ENCODE measurements at regions not wholly inside any gene's neighbourhood (a gene's known extent, or its start where the extent isn't known, plus 50 kb on each side); places are given as distances from the start of the nearest gene placed in this dataset.
A peak's percentile ranks its signal among the peaks of the same experiment; 100 is the strongest.
"Not testable (repeated sequence)": the region's sequence is repeated elsewhere in the genome, so short reads cannot be mapped to it uniquely, and the experiment has no call there.

GRCh38 chr5:154647114-154647760 is 107.9 kb upstream of the LARP1 start:
- TF ChIP-seq, protein P1, sequence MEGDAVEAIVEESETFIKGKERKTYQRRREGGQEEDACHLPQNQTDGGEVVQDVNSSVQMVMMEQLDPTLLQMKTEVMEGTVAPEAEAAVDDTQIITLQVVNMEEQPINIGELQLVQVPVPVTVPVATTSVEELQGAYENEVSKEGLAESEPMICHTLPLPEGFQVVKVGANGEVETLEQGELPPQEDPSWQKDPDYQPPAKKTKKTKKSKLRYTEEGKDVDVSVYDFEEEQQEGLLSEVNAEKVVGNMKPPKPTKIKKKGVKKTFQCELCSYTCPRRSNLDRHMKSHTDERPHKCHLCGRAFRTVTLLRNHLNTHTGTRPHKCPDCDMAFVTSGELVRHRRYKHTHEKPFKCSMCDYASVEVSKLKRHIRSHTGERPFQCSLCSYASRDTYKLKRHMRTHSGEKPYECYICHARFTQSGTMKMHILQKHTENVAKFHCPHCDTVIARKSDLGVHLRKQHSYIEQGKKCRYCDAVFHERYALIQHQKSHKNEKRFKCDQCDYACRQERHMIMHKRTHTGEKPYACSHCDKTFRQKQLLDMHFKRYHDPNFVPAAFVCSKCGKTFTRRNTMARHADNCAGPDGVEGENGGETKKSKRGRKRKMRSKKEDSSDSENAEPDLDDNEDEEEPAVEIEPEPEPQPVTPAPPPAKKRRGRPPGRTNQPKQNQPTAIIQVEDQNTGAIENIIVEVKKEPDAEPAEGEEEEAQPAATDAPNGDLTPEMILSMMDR (conservative IDR thresholded peaks at IDR 0.05; ENCODE audit: control insufficient read depth, insufficient read depth, low read depth, low read length), result no peak
- DNase-seq (ENCODE audit: low read depth), result peak; percentile 24
- H3K4me3 ChIP-seq (ENCODE audit: control insufficient read depth, low read depth, low read length), result peak overlapping the region; percentile 3

GRCh38 chr5:154646745-154647113 is 108.4 kb upstream of the LARP1 start:
- no peak for DNase-seq (ENCODE audit: low read depth)
- H3K4me3 ChIP-seq (ENCODE audit: control insufficient read depth, low read depth, low read length), result no peak overlapping the region
- TF ChIP-seq, protein P1 (conservative IDR thresholded peaks at IDR 0.05; ENCODE audit: control insufficient read depth, insufficient read depth, low read depth, low read length), result no peak

- DNase-seq (ENCODE audit: low read depth), result no peak
- TF ChIP-seq, protein P1 (conservative IDR thresholded peaks at IDR 0.05; ENCODE audit: control insufficient read depth, insufficient read depth, low read depth, low read length), result no peak
- no peak overlapping the region for H3K4me3 ChIP-seq (ENCODE audit: control insufficient read depth, low read depth, low read length)
Observed at GRCh38 chr5:154644745-154645411, 110.3 kb upstream of the LARP1 start.

GRCh38 chr5:154642499-154643245 is 112.5 kb upstream of the LARP1 start:
- peak; percentile 56 for DNase-seq (ENCODE audit: low read depth)
- no peak overlapping the region for H3K4me3 ChIP-seq (ENCODE audit: control insufficient read depth, low read depth, low read length)
- TF ChIP-seq, protein P1 (conservative IDR thresholded peaks at IDR 0.05; ENCODE audit: control insufficient read depth, insufficient read depth, low read depth, low read length), result peak; percentile 86

GRCh38 chr5:154640213-154640831 is 114.9 kb upstream of the LARP1 start:
- DNase-seq (ENCODE audit: low read depth), result peak; percentile 31
- TF ChIP-seq, protein P1 (conservative IDR thresholded peaks at IDR 0.05; ENCODE audit: control insufficient read depth, insufficient read depth, low read depth, low read length), result peak; percentile 38

DNA sequence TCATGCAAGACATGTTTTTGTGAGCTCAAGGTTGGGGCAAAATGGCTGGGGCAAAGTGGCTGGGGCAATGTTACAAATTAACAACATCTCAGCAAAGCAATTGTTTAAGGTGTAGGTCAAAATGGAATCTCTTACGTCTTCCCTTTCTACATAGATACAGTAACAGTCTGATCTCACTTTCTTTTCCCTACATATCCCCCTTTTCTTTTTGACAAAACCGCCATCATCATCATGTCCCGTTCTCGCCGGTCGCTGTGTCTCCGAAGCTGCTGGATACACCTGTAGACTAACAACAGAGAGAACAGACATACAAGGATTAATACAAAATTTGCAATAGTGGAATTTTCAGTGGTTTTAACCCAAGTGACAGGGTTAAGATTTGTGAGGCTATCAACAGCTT is 118.4 kb upstream of the LARP1 start:
- not testable (repeated sequence) for DNase-seq (ENCODE audit: low read depth); H3K4me3 ChIP-seq (ENCODE audit: control insufficient read depth, low read depth, low read length)

More at GRCh38 chr5:154640213-154640831, 114.9 kb upstream of the LARP1 start:
- not testable (repeated sequence) for H3K4me3 ChIP-seq (ENCODE audit: control insufficient read depth, low read depth, low read length)

GRCh38 chr5:154636271-154636670 is 118.9 kb upstream of the LARP1 start:
- not testable (repeated sequence) for DNase-seq (ENCODE audit: low read depth); H3K4me3 ChIP-seq (ENCODE audit: control insufficient read depth, low read depth, low read length)

DNA sequence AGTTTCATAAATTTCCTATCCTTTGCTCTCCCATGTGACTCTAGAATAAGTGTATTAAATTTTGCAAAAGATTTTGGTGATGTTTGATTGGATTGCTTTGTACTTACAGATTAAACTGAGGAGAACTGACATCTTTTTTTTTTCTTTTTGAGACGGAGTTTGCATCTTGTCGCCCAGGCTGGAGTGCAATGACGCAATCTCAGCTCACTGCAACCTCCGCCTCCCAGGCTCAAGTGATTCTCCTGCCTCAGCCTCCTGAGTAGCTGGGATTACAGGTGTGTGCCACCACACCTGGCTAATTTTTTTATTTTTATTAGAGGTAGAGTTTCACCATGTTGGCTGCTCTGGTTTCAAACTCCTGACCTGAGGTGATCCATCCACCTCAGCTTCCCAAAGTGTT is 121.4 kb upstream of the LARP1 start:
- not testable (repeated sequence) for DNase-seq (ENCODE audit: low read depth); H3K4me3 ChIP-seq (ENCODE audit: control insufficient read depth, low read depth, low read length)
